Nephron progenitor cell (in vitro differentiated cells): ENCODE measurements at regions not wholly inside any gene's neighbourhood (a gene's known extent, or its start where the extent isn't known, plus 50 kb on each side); places are given as distances from the start of the nearest gene placed in this dataset.

Experiments used
- DNase-seq: peaks from one replicate; pipeline ENCODE4 v3.0.0; 2021
- H3K27ac Mint-ChIP-seq: 2 replicates; pipeline ENCODE4 v1.8.0; 2021; ENCODE audit warnings: mild to moderate bottlenecking, moderate library complexity, mixed read lengths
- H3K27me3 Mint-ChIP-seq: 2 replicates; pipeline ENCODE4 v1.8.0; 2021; ENCODE audit warnings: mild to moderate bottlenecking, low read depth, mixed read lengths; ENCODE audit not compliant: poor library complexity
- H3K36me3 Mint-ChIP-seq: 2 replicates; pipeline ENCODE4 v1.8.0; 2021; ENCODE audit warnings: low read depth, mixed read lengths
- H3K4me1 Mint-ChIP-seq: 2 replicates; pipeline ENCODE4 v1.8.0; 2021; ENCODE audit warnings: mixed read lengths
- H3K4me3 Mint-ChIP-seq: 2 replicates; pipeline ENCODE4 v1.8.0; 2021; ENCODE audit warnings: mild to moderate bottlenecking, moderate library complexity, mixed read lengths
- H3K9me3 Mint-ChIP-seq: 2 replicates; pipeline ENCODE4 v1.8.0; 2021; ENCODE audit warnings: mild to moderate bottlenecking, moderate library complexity, mixed read lengths
- CTCF ChIP-seq: fragments of 200-600 bp; sonication (generic); IDR thresholded peaks from 2 replicates; pipeline ENCODE4 v1.5.0; 2021; ENCODE audit warnings: antibody characterized with exemption

DNA sequence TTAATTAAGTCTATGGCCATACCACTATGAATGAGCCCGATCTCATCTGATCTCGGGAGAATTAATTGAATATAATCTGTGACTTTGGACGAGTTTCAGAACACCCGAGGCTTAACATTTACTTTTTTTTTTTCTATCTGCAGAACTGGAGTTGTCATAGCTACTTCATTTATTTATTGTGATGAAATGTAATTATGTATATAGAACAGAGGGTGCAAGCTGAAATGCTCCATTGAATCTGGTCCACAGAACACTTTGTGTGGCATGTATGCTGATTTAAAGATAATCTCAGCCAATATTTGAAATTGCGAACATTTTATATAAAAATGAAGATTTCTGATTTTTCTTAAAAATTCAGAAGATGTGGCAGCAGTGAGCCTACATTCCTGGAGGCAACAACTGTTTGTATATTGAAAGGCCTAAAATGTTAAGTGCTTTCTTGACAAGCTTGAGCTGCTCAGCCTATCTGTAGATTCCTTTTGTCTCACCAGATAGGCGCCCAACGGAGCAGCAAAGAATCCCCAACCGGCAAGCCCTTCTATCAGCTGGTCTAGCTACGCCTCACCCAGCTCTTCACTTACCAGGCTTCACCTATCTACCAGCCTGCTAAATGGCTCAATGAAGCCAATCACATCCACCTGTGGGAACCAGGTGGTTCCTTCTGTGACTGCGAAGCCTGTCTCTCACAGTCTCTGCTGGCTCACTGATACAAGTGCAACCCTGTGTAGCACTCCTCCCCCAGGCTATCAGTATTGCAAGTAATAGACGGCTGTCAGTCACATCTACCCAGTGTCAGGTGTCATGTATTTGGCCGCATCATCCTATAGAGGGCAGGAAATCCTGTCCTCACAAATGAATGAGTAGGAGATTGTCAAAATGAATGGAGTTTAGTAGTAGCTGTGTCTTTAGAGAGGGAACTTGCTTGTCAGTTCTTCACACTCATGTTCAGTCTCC lies 170.6 kb upstream of the MRPS30 start:
- H3K4me1 Mint-ChIP-seq: no peaks in the 10 kb centered on the region
- no peaks in the 10 kb centered on the region for H3K9me3 Mint-ChIP-seq
- no peak overlapping the region for H3K27ac Mint-ChIP-seq
- H3K4me3 Mint-ChIP-seq: no peak overlapping the region
- no peak for TF ChIP-seq CTCF
- peaks cover 2% of the 10 kb centered on the region for H3K27me3 Mint-ChIP-seq
- DNase-seq: no peak
- H3K36me3 Mint-ChIP-seq: no peaks in the 10 kb centered on the region

DNA sequence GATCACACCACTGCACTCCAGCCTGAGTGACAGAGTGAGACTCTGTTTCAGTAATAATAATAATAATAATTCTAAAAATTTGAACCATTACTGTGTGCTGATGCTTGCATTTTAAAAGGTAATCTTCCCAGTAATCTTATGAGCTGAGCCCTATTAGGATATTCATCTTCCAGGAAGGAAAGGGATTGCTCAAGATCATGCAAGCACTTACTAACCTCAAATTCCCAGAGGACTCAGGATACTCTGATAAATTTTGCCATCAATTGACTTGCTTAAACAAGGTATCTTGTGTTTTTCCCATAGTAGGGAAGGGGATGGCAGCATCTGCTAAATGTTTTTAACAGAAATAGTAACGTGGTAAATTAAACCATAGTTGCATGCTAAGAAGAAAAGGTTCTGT lies 176.4 kb upstream of the MRPS30 start:
- no peak for TF ChIP-seq CTCF
- Mint-ChIP-seq H3K27me3 (peaks cover 5% of the 10 kb centered on the region), H3K27ac (no peak overlapping the region), H3K4me1 (no peaks in the 10 kb centered on the region), H3K4me3 (no peak overlapping the region), H3K36me3 (no peaks in the 10 kb centered on the region), H3K9me3 (no peaks in the 10 kb centered on the region)
- DNase-seq: no peak

GRCh38 chr5:44626846-44627245 lies 181.9 kb upstream of the MRPS30 start:
- Mint-ChIP-seq H3K36me3 (no peaks in the 10 kb centered on the region), H3K27me3 (no peaks in the 10 kb centered on the region), H3K4me1 (no peaks in the 10 kb centered on the region), H3K4me3 (no peak overlapping the region), H3K27ac (no peak overlapping the region), H3K9me3 (no peaks in the 10 kb centered on the region)
- no peak for DNase-seq
- no peak for TF ChIP-seq CTCF

GRCh38 chr5:44622331-44622730 lies 186.4 kb upstream of the MRPS30 start:
- Mint-ChIP-seq H3K36me3 (no peaks in the 10 kb centered on the region), H3K27me3 (no peaks in the 10 kb centered on the region), H3K27ac (no peak overlapping the region), H3K4me1 (no peaks in the 10 kb centered on the region), H3K4me3 (no peak overlapping the region), H3K9me3 (no peaks in the 10 kb centered on the region)
- no peak for TF ChIP-seq CTCF
- DNase-seq: no peak

DNA sequence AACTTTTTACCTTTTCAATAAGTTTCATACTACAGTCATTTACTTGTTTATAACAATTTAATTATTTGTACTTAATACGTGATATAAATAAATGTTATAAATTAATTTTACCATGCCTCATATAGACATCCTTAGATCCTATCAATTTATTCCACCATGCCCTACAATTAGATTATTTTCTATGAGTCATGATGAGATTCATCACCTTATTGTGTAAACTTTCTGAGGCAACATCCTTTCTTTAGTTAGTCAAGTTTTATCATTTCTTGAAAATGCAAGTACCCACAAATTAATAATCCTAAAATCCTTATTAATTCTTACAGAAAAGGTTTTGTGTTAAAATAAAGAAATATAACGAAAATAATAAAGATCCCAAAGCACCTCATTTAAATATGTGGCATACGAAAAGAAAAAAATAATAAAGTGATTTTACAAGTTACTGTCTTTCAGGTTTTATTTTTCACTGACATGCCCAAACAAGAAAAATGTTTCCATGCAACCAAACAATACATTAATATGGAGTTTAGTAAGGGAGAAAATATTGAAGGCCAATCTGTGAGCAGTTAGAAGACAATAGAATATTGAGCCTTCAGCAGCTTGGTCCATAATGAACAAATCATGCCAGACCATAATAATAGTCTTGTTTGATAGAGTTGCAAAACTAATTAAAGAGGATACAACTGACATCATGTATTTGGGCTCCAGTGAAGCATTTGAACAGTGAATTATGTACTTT lies 188.7 kb upstream of the MRPS30 start:
- no peak overlapping the region for H3K4me3 Mint-ChIP-seq
- H3K4me1 Mint-ChIP-seq: no peaks in the 10 kb centered on the region
- H3K27ac Mint-ChIP-seq: no peak overlapping the region
- no peaks in the 10 kb centered on the region for H3K27me3 Mint-ChIP-seq
- no peak for TF ChIP-seq CTCF
- H3K36me3 Mint-ChIP-seq: no peaks in the 10 kb centered on the region
- no peaks in the 10 kb centered on the region for H3K9me3 Mint-ChIP-seq
- DNase-seq: no peak
